Stimulated activated CD4-positive, alpha-beta T cell treated with anti-CD3 and anti-CD28 coated beads, Interleukin-4, amount 100 ng/mL, for 24 hours (primary cell): ENCODE measurements at regions not wholly inside any gene's neighbourhood (a gene's known extent, or its start where the extent isn't known, plus 50 kb on each side); places are given as distances from the start of the nearest gene placed in this dataset.

ENCODE experiments used
- DNase-seq: peaks from one replicate; pipeline ENCODE4 v3.0.0-alpha.2; 2020

GRCh38 chr10:83037653-83038052, 1101.7 kb upstream of the GHITM start:
- no peak for DNase-seq

GRCh38 chr10:83038631-83039030, 1100.7 kb upstream of the GHITM start:
- DNase-seq = no peak

DNA sequence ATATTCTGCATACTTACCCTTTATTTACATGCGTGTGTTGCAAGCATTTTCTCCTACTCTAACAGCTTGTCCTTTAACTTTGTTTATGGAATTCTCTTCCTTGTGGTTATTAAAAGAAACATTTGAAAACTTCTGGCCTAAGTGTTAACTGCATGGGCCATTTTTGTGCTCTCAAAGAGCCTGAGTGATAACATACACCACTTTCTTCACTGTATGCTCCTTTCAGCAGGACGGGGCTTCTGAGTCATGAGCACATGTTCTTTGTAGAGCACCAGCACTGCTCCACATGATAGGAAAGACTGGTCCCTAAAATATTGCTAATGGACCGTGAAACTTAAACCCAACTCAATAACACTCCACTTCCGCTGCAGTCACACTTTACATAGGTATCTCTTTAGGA, 1093.6 kb upstream of the GHITM start:
- no peak for DNase-seq

DNA sequence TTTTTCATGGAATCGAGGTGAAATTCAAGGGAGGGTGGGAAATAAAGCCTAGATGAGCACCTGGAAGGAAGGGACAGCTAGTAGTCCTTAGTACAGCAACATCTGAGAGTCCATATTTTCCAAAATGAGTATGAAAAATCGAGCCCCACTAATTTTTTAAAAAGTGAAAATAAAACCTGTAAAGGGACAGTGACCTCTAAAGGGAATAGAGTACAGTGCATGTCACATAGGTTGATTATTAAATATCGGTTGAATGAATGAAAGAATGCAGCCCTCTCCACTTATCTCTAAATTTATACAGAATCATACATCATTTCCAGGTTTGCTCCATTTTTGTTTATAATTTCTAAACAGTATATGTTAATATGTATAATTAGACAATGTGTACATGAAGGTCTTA, 1088.5 kb upstream of the GHITM start:
- DNase-seq = no peak

- DNase-seq = no peak
Observed at GRCh38 chr10:83062871-83063270, 1076.4 kb upstream of the GHITM start.

GRCh38 chr10:83073472-83073871, 1065.8 kb upstream of the GHITM start:
- no peak for DNase-seq

GRCh38 chr10:83075016-83075814, 1064.1 kb upstream of the GHITM start:
- DNase-seq = no peak

- DNase-seq = no peak
Observed at GRCh38 chr10:83075815-83076355, 1063.4 kb upstream of the GHITM start.

DNA sequence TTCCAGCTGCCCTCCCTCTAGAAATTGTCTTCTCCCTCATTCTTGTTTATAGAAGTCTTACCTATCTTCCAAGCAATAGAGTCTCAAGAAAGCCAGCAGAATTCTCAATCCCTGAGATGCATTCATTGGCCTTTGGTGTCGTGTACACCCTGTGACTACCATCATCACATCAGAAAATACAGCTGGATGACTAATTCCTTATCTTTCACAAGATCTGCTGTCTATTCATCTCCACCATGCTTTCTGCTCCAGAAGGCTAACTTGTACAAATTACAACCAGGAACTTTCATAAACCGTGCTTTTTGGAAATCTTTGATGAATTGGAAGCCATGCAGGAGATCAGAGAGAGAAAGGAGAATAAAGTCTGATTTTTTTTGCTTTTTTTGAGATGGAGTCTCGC, 1062.9 kb upstream of the GHITM start:
- DNase-seq = no peak

DNA sequence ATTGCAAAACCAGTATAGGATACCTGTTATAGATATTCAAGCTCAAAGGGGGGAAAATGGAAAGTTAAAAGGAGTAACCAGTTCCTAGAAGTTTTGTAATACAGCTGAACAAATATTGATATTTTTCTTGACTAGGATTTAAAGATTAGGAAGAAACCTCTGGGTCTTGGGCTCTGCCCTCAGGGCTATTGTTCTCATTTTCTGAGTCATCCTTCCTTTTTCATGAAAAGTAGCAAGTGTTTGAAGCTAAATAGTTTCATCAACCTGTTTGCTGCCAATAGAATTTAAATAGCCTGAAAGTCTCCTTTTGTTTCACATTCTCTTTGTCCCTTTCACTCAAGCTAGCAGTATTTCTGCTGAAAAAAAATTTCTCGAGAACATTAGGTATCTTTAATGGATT, 1061.1 kb upstream of the GHITM start:
- DNase-seq = no peak

DNA sequence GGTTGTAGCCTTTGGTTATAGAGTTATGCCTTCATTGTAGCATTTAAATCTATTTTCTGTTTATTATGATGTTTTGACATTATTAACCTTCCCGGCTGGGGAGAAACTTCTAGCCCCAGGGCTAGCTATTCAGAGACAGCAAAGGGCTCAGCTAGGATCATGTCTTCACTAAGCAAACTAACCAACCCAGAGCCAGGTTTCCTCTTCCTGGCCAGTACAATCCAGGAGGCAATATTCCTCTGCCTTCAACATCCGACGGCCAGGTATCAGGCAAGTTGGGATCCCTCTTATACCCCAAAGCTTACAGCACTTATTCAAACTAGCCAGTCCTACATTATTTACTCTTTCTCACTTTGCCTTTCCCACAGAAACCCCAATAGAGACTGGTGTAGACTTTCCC, 1060.7 kb upstream of the GHITM start:
- no peak for DNase-seq

GRCh38 chr10:83083831-83084230, 1055.5 kb upstream of the GHITM start:
- DNase-seq = no peak

DNA sequence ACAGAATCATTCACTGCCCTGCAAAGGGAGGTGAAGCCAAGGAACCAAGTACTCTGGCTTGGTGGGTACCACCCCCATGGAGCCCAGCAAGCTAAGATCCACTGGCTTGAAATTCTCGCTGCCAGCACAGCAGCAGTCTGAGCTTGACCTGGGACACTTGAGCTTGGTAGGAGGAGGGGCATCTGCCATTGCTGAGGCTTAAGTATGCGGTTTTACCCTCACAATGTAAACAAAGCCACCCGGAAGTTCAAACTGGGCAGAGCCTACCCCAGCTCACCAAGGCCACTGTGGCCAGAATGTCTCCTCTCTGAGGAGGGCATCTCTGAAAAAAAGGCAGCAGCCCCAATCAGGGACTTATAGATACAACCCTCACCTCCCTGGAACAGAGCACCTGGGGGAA, 1050.0 kb upstream of the GHITM start:
- DNase-seq = no peak

DNA sequence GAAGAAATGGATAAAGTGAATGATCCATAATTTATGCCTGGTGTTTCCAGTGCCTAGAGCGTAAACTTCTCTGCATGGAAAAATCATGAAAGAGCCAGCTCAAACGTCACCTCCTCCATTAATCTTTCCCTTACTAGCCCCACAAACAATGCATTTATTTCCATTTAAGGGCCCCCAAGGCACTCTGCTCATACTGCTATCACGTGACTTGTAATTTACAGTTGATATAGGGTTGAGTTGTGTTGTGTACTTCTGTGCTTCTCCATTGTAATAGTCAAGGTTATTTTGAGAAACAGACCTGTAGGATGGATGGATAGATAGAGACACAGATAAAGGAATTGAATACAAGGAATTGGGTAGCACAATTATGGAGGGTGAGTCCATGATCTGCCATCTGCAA, 1034.7 kb upstream of the GHITM start:
- DNase-seq = no peak

DNA sequence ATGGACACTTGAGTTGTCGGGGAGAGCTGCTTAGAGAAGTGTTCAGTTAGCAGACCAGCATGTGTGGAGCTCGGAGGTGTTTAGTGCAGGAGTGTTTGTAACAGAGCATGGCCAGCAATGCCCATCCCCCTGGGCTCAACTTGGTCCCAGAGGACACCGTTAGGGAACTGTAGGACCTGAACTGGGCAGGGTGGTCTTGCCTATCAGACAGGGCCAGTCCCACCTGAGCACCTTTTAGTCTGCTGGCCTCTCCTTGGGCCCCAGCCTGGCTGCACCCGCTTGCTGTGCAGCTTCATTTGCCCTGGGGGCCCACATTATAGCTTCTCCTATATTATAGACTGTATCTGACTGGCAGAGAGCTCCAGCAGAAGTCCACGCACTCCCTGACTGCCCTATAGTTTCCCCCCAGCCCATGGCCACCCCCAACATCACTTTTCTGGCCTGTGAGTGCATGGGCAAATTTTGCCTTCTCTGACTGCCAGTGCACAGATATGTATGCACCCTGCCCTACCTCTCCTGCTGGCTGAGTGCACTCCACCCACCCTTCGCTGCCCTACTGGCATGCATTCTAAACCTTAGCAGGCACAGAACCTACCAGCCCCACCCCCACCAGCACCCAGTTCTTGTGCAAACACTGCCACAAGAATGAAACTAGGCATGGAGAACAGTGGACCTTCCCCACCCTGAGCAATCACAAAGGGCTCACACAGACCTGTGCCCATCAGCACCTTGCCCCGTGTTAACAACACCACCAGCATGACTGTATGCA, 1030.6 kb upstream of the GHITM start:
- no peak for DNase-seq

GRCh38 chr10:83119346-83119745, 1020.0 kb upstream of the GHITM start:
- no peak for DNase-seq

DNA sequence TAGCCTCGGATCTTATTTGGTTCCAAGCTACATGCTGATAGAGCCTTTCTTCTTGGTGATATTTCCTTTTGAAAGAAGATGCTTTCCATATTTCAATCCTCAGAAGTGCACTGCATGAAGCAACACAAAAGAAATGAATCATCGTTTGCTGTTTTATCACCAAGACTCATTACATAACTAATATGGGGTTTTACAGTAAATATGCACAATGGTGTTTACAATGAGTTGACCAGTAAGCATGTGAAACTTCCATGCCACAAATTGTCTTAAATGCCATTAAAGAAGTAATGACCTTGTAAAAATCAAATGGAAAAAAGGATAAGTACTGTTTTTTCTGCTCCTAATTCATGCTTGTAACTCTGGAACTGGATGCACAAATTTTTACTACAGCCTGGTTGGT, 1017.0 kb upstream of the GHITM start:
- DNase-seq = no peak

- no peak for DNase-seq
Observed at GRCh38 chr10:83127942-83128575, 1011.2 kb upstream of the GHITM start.

- no peak for DNase-seq
Observed at GRCh38 chr10:83140811-83141210, 998.5 kb upstream of the GHITM start.

- no peak for DNase-seq
Observed at GRCh38 chr10:83142074-83142563, 997.2 kb upstream of the GHITM start.

GRCh38 chr10:83144461-83144860, 994.8 kb upstream of the GHITM start:
- no peak for DNase-seq

GRCh38 chr10:83153714-83154113, 985.6 kb upstream of the GHITM start:
- DNase-seq = no peak

DNA sequence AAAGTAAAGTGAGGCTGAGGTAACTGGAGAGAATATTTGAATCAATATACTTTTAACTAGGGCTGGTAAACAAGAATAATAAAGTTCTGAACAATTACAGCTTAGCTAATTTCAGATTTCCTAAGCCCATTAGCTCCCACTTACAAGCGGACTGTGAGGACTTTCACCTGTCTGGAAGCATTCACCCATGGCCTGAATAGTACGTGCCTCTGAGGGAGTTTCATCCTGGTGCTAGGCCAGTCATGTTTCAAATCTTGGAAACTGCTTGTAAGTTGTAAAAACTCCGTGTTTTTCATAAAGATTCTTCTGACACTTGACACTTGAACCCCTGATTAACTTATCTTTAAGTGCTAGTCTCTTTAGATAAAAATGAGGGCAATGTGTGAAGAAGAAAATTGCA, 975.2 kb upstream of the GHITM start:
- DNase-seq = no peak

GRCh38 chr10:83165265-83165664, 974.0 kb upstream of the GHITM start:
- DNase-seq = no peak
